IPS DF 4.7 (cell line): ENCODE measurements at regions not wholly inside any gene's neighbourhood (a gene's known extent, or its start where the extent isn't known, plus 50 kb on each side); places are given as distances from the start of the nearest gene placed in this dataset.

ENCODE experiments used
- DNase-seq: peaks from one replicate; pipeline ENCODE4 v3.0.0-alpha.2; 2013; ENCODE audit warnings: low spot score; ENCODE audit errors: extremely low read depth

- DNase-seq, result no peak
These were observed 904.3 kb downstream of the NSUN3 start for GRCh38 chr3:94967196-94967595.

GRCh38 chr3:94968519-94968918 is 905.7 kb downstream of the NSUN3 start:
- no peak for DNase-seq

GRCh38 chr3:94972066-94972465 is 909.2 kb downstream of the NSUN3 start:
- no peak for DNase-seq

GRCh38 chr3:94978084-94978483 is 915.2 kb downstream of the NSUN3 start:
- no peak for DNase-seq

GRCh38 chr3:94985778-94986177 is 922.9 kb downstream of the NSUN3 start:
- no peak for DNase-seq

- no peak for DNase-seq
These were observed 928.3 kb downstream of the NSUN3 start for GRCh38 chr3:94990952-94991705.

- no peak for DNase-seq
These were observed 933.9 kb downstream of the NSUN3 start for GRCh38 chr3:94996743-94997142.

- no peak for DNase-seq
These were observed 939.7 kb downstream of the NSUN3 start for GRCh38 chr3:95002438-95003046.

GRCh38 chr3:95028688-95029087 is 965.8 kb downstream of the NSUN3 start:
- no peak for DNase-seq

- DNase-seq, result no peak
These were observed 966.8 kb downstream of the NSUN3 start for GRCh38 chr3:95029644-95030043.

GRCh38 chr3:95036526-95037021 is 973.7 kb downstream of the NSUN3 start:
- DNase-seq, result peak; percentile 2

GRCh38 chr3:95037097-95037496 is 974.2 kb downstream of the NSUN3 start:
- DNase-seq, result no peak

GRCh38 chr3:95037927-95038326 is 975.1 kb downstream of the NSUN3 start:
- DNase-seq, result no peak

- no peak for DNase-seq
These were observed 981.2 kb downstream of the NSUN3 start for GRCh38 chr3:95044101-95044500.

- DNase-seq, result no peak
These were observed 985.7 kb downstream of the NSUN3 start for GRCh38 chr3:95048564-95048963.

GRCh38 chr3:95049841-95050240 is 987.0 kb downstream of the NSUN3 start:
- no peak for DNase-seq

- no peak for DNase-seq
These were observed 992.4 kb downstream of the NSUN3 start for GRCh38 chr3:95055288-95055687.

GRCh38 chr3:95082191-95082590 is 1019.3 kb downstream of the NSUN3 start:
- no peak for DNase-seq

- DNase-seq, result no peak
These were observed 1021.9 kb downstream of the NSUN3 start for GRCh38 chr3:95084738-95085137.

- no peak for DNase-seq
These were observed 1025.6 kb downstream of the NSUN3 start for GRCh38 chr3:95088464-95088863.

GRCh38 chr3:95097493-95097892 is 1034.6 kb downstream of the NSUN3 start:
- DNase-seq, result no peak

GRCh38 chr3:95120921-95121320 is 1058.1 kb downstream of the NSUN3 start:
- DNase-seq, result no peak

GRCh38 chr3:95123104-95123503 is 1060.2 kb downstream of the NSUN3 start:
- no peak for DNase-seq
